ENCODE measurements at regions not wholly inside any gene's neighbourhood (a gene's known extent, or its start where the extent isn't known, plus 50 kb on each side); places are given as distances from the start of the nearest gene placed in this dataset.

DNA sequence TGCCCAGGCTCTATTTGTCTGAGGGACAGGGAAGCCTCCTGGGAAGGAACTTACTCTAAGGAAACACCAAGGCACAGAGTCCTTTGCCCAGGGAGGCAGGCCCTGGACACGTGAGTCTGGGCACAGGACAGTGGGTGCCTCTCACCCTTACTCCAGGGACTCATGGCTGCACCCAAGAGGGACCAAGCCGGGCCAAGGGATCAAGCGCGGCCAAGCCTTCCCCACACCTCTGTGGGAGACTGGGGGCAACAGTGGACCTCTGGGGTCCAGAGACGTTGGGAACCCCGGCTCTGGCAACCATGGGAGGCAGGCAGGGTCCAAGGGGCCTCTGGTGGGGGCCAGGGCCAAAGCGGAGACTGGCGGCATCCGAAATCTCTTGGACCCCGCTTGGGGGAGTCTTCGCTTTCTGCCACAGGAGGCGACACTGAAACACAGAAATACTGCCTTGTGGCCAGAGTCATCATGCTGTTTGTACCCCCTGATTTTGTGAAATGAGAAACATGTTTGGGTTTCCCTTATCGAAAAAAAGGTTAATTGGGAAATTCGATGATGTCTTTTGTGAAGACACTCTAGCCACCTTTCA is 51.7 kb upstream of the BCL11B start:
- Histone ChIP-seq H3K9me3 (ENCODE audit: severe bottlenecking) (no peaks in the 10 kb centered on the region), H3K27me3 (ENCODE audit: insufficient read depth, poor library complexity, severe bottlenecking) (no peaks in the 10 kb centered on the region), H3K36me3 (ENCODE audit: low read depth) (no peaks in the 10 kb centered on the region), H3K4me3 (ENCODE audit: severe bottlenecking) (no peak overlapping the region), H3K27ac (ENCODE audit: poor library complexity, severe bottlenecking) (no peak overlapping the region), H3K4me1 (ENCODE audit: insufficient read depth, poor library complexity, severe bottlenecking) (peaks cover 9% of the 10 kb centered on the region)
- DNase-seq (ENCODE audit: low spot score): no peak
- no peak for ATAC-seq (ENCODE audit: low read depth)
- TF ChIP-seq, protein P1, sequence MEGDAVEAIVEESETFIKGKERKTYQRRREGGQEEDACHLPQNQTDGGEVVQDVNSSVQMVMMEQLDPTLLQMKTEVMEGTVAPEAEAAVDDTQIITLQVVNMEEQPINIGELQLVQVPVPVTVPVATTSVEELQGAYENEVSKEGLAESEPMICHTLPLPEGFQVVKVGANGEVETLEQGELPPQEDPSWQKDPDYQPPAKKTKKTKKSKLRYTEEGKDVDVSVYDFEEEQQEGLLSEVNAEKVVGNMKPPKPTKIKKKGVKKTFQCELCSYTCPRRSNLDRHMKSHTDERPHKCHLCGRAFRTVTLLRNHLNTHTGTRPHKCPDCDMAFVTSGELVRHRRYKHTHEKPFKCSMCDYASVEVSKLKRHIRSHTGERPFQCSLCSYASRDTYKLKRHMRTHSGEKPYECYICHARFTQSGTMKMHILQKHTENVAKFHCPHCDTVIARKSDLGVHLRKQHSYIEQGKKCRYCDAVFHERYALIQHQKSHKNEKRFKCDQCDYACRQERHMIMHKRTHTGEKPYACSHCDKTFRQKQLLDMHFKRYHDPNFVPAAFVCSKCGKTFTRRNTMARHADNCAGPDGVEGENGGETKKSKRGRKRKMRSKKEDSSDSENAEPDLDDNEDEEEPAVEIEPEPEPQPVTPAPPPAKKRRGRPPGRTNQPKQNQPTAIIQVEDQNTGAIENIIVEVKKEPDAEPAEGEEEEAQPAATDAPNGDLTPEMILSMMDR (IDR thresholded peaks at IDR 0.05; ENCODE audit: poor library complexity, severe bottlenecking): no peak

DNA sequence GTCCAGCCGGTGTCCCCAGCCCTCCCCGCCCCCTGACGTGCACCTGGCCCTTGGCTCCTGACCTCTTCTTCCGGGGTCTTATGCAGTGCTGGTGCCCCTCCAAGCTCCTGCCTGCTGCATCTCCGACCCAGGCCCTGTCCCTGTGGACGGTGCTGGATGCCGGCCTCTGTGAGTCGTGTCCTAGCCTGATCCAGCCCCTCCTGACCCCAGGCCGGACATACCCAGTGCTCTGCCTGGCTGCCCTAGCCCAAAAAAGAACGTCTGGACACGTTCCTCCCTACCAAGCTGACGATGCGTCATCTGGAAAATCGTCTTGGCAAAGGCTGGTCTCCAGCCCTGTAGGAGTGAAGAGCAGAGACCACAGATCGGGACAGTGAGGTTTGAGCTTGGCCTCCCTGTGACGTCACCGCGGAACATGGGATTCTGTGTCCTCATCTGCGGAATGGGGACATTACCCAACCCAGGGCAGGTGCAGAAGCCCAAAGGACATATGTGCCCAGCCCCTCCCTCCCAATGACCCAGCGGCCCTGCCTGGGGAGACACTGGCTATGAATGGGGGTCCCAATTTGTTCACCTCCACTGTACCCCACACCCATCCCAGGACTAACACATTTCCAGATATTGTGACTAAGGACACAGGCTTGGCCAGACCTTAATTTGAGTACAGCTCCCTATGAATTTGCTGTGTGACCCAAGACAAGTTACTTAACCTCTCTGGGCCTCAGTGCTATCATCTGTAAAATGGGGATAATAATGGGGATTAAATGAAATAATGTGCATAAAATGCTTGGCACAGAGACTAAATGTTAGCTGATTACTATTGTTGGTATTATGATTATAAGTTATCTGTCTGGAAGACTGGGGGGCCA is 51.0 kb upstream of the BCL11B start:
- Histone ChIP-seq H3K9me3 (ENCODE audit: severe bottlenecking) (no peaks in the 10 kb centered on the region), H3K4me1 (ENCODE audit: insufficient read depth, poor library complexity, severe bottlenecking) (peaks cover 6% of the 10 kb centered on the region), H3K36me3 (ENCODE audit: low read depth) (no peaks in the 10 kb centered on the region), H3K27ac (ENCODE audit: poor library complexity, severe bottlenecking) (no peak overlapping the region), H3K4me3 (ENCODE audit: severe bottlenecking) (no peak overlapping the region), H3K27me3 (ENCODE audit: insufficient read depth, poor library complexity, severe bottlenecking) (no peaks in the 10 kb centered on the region)
- TF ChIP-seq, protein P1 (IDR thresholded peaks at IDR 0.05; ENCODE audit: poor library complexity, severe bottlenecking): no peak
- DNase-seq (ENCODE audit: low spot score): no peak
- ATAC-seq (ENCODE audit: low read depth): peak; percentile 15; the same call in 1 of the 3 replicates

DNA sequence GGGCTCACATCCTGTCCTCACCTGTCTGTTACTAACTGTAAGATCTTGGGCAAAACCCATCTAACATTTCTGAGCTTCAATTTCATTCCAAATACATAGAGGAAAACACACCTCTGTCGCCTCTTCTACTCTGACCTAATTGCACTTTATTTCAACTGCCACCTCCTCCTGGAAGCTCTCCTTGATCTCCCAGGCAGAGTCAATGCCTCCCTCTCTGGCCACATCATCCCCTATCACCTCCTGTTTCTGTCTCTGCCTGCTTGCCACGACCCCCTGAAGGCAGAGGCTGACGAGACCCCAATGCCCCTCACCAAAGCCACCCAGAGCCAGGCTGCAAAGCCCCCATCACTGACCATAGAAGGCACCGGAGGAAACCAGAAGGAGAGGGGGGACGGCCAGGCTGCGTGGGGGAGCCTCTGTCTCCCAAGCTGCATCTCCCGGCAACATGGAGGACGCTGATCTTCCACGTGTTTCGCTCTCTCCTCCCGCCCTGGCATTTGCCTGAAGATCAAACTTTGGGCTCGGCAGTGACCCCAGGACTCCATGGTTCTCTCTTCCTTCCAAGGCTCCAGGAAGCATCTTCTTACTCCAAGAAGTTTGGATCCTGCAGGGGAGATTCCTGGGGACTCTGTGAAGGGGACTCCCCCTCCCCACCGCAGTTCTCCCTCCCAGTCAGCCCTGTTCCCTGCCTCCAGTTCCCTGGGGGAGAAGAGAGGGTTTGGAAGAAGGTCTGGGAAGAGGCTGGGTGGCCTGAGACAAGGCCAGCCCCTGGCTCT is 50.1 kb upstream of the BCL11B start:
- ATAC-seq (ENCODE audit: low read depth): no peak
- TF ChIP-seq, protein P1 (IDR thresholded peaks at IDR 0.05; ENCODE audit: poor library complexity, severe bottlenecking): no peak
- no peaks in the 10 kb centered on the region for H3K9me3 ChIP-seq (ENCODE audit: severe bottlenecking)

More for the DNA sequence above, 50.1 kb upstream of the BCL11B start:
- H3K27me3 ChIP-seq (ENCODE audit: insufficient read depth, poor library complexity, severe bottlenecking): no peaks in the 10 kb centered on the region
- no peak overlapping the region for H3K27ac ChIP-seq (ENCODE audit: poor library complexity, severe bottlenecking)
- no peak overlapping the region for H3K4me3 ChIP-seq (ENCODE audit: severe bottlenecking)
- no peak for DNase-seq (ENCODE audit: low spot score)
- no peaks in the 10 kb centered on the region for H3K4me1 ChIP-seq (ENCODE audit: insufficient read depth, poor library complexity, severe bottlenecking)
- no peaks in the 10 kb centered on the region for H3K36me3 ChIP-seq (ENCODE audit: low read depth)
